B cell (primary cell): ENCODE measurements at regions not wholly inside any gene's neighbourhood (a gene's known extent, or its start where the extent isn't known, plus 50 kb on each side); places are given as distances from the start of the nearest gene placed in this dataset.

ENCODE experiments used
- ATAC-seq: fragments of 200-7000 bp; cut with Tn5 transposase; one replicate; pipeline ENCODE4 v1.10.0; 2021; ENCODE audit warnings: low read depth, mild to moderate bottlenecking, moderate number of reproducible peaks, moderate library complexity
- CTCF ChIA-PET: fragments of 350-600 bp; sonication (Branson Sonifier 250); formaldehyde crosslinking; loops from one replicate; lab custom pipeline; 2021; ENCODE audit warnings: antibody characterized with exemption, inconsistent platforms; lab: Charles Lee
- POLR2A ChIA-PET: fragments of 350-600 bp; sonication (Branson Sonifier 250); formaldehyde crosslinking; loops from one replicate; lab custom pipeline; 2021; ENCODE audit warnings: antibody characterized with exemption; lab: Charles Lee
- DNase-seq: peaks from one replicate; pipeline ENCODE4 v3.0.0; 2013
- H2AFZ ChIP-seq: 2 replicates; pipeline ENCODE4 v1.6.1; 2012; ENCODE audit warnings: mild to moderate bottlenecking, low read depth, low read length; ENCODE audit not compliant: insufficient read depth, poor library complexity, severe bottlenecking
- H3K27ac ChIP-seq, 2 donors: 1 replicate in 1 of 2; 2 replicates in 1 of 2; pipeline ENCODE4 v1.5.1; 2012 to 2013; ENCODE audit warnings: low read length in 2 of 2, mild to moderate bottlenecking in 2 of 2, moderate library complexity in 1 of 2
- H3K27me3 ChIP-seq, 4 experiments: fragments of 200-600 bp in 1 of 4; sonication (generic) in 1 of 4; replicated peaks in 1 of 4; 1 replicate in 2 of 4; 2 replicates in 2 of 4; pipeline versions ENCODE4 v1.6.1 to v1.7.0; 2013 to 2016; ENCODE audit warnings: low read length in 3 of 4, mild to moderate bottlenecking in 2 of 4, mixed read lengths in 1 of 4, moderate library complexity in 1 of 4; ENCODE audit not compliant: insufficient read depth in 4 of 4, control insufficient read depth in 3 of 4; ENCODE audit errors: control extremely low read depth in 1 of 4
- H3K36me3 ChIP-seq, 2 experiments: replicated peaks in 1 of 2; 1 replicate in 1 of 2; 2 replicates in 1 of 2; pipeline versions ENCODE4 v1.6.1 to v1.7.1; 2013; ENCODE audit warnings: low read length in 1 of 2; ENCODE audit not compliant: insufficient read depth in 2 of 2, control insufficient read depth in 1 of 2; ENCODE audit errors: control extremely low read depth in 1 of 2, extremely low read depth in 1 of 2
- H3K4me1 ChIP-seq, 2 donors: fragments of 200-600 bp in 1 of 2; sonication (generic) in 1 of 2; 1 replicate in 1 of 2; 2 replicates in 1 of 2; pipeline versions ENCODE4 v1.5.1 to v1.6.1; 2013 to 2017; ENCODE audit warnings: low read length in 2 of 2; ENCODE audit not compliant: control insufficient read depth in 2 of 2, insufficient read depth in 2 of 2
- H3K4me2 ChIP-seq: replicated peaks from 2 replicates; pipeline ENCODE3; 2012; ENCODE audit warnings: mild to moderate bottlenecking, low read depth, low read length; ENCODE audit not compliant: poor library complexity, severe bottlenecking
- H3K4me3 ChIP-seq, 5 experiments: fragments of 200-600 bp in 1 of 5; sonication (generic) in 1 of 5; 1 replicate in 3 of 5; 2 replicates in 2 of 5; pipeline versions ENCODE4 v1.5.1 to v1.7.0; 2011 to 2016; ENCODE audit warnings: low read length in 4 of 5, mild to moderate bottlenecking in 4 of 5, low read depth in 2 of 5, control low read depth in 1 of 5, moderate library complexity in 1 of 5; ENCODE audit not compliant: insufficient read depth in 1 of 5; ENCODE audit errors: control extremely low read depth in 1 of 5, extremely low read depth in 1 of 5
- H3K79me2 ChIP-seq: fragments of 200-600 bp; sonication (generic); one replicate; pipeline ENCODE4 v1.6.0; 2016; ENCODE audit warnings: low read length; ENCODE audit not compliant: control insufficient read depth, insufficient read depth
- H3K9ac ChIP-seq: fragments of 200-600 bp; sonication (generic); 2 replicates; pipeline ENCODE4 v1.6.1; 2017; ENCODE audit warnings: mild to moderate bottlenecking, low read length, moderate library complexity
- H3K9me3 ChIP-seq, 3 donors: one replicate each; pipeline versions ENCODE4 v1.6.1 to v1.7.1; 2013; ENCODE audit warnings: low read length in 2 of 3; ENCODE audit not compliant: control insufficient read depth in 2 of 3, insufficient read depth in 1 of 3; ENCODE audit errors: control extremely low read depth in 1 of 3
- H4K20me1 ChIP-seq: 2 replicates; pipeline ENCODE4 v1.6.0; 2012; ENCODE audit warnings: mild to moderate bottlenecking, low read length; ENCODE audit not compliant: insufficient read depth, control insufficient read depth, poor library complexity, severe bottlenecking
- H3K27ac Mint-ChIP-seq: one replicate; pipeline ENCODE4 v1.8.0; 2021; ENCODE audit warnings: mixed read lengths
- H3K27me3 Mint-ChIP-seq: one replicate; pipeline ENCODE4 v1.8.0; 2021; ENCODE audit warnings: mixed read lengths
- H3K4me1 Mint-ChIP-seq: one replicate; pipeline ENCODE4 v1.8.0; 2021; ENCODE audit warnings: mixed read lengths
- H3K4me3 Mint-ChIP-seq: one replicate; pipeline ENCODE4 v1.8.0; 2021; ENCODE audit warnings: mixed read lengths
- H3K9me3 Mint-ChIP-seq: one replicate; pipeline ENCODE4 v1.8.0; 2022; ENCODE audit warnings: mixed read lengths; ENCODE audit not compliant: insufficient read depth
- EZH2 ChIP-seq: IDR thresholded peaks from 2 replicates; pipeline ENCODE4 v1.6.1; 2012; ENCODE audit warnings: borderline replicate concordance, low read depth, mild to moderate bottlenecking, moderate library complexity, low read length; ENCODE audit not compliant: insufficient read depth, poor library complexity, severe bottlenecking
- WGBS: methylation state at CpG from one replicate; pipeline ENCODE4 v1.1.5; 2013; ENCODE audit warnings: missing lambda C conversion rate; ENCODE audit not compliant: insufficient coverage; 5-methylcytosine and 5-hydroxymethylcytosine counted together
- intact Hi-C: fragments of 100-400 bp; cut with micrococcal nuclease; formaldehyde crosslinking; loops from one replicate; pipeline ENCODE4 v1.10.0; 2022
- TF ChIP-seq, protein P1 (sequence below): fragments of 200-600 bp; IDR thresholded peaks from one replicate; pipeline ENCODE4 v1.8.0; 2022; ENCODE audit warnings: antibody characterized with exemption, mild to moderate bottlenecking

DNA sequence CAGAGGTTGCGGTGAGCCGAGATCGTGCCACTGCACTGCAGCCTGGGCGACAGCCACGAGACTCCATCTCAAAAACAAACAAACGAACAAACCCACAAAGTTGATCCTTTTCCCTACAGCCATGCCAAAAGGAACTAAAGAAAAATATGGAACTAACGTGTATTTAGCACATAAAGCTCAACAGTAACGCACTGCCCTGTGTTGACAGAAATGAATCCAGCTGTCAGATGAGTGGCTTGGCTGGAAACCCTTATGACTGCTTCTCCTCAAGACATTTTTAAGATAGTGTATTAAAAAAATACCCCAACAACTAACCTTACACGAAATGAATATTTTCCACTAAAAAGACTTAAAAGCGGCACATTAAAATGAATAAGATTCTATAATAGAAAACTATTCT, 62.9 kb upstream of the TUBA3E start:
- Histone ChIP-seq H3K9me3 (no peaks in the 10 kb centered on the region), H3K36me3 (no peaks in the 10 kb centered on the region), H3K9ac (no peak overlapping the region), H3K79me2 (no peaks in the 10 kb centered on the region), H3K4me3 (no peak overlapping the region), H3K27ac (no peak overlapping the region), H3K4me1 (no peaks in the 10 kb centered on the region), H4K20me1 (no peaks in the 10 kb centered on the region), H2AFZ (no peak overlapping the region), H3K27me3 (peaks cover 0 to 9% (median 1%) of the 10 kb centered on the region in 4 experiments), H3K4me2 (no peak overlapping the region)
- no peak for TF ChIP-seq EZH2
- TF ChIP-seq, protein P1, sequence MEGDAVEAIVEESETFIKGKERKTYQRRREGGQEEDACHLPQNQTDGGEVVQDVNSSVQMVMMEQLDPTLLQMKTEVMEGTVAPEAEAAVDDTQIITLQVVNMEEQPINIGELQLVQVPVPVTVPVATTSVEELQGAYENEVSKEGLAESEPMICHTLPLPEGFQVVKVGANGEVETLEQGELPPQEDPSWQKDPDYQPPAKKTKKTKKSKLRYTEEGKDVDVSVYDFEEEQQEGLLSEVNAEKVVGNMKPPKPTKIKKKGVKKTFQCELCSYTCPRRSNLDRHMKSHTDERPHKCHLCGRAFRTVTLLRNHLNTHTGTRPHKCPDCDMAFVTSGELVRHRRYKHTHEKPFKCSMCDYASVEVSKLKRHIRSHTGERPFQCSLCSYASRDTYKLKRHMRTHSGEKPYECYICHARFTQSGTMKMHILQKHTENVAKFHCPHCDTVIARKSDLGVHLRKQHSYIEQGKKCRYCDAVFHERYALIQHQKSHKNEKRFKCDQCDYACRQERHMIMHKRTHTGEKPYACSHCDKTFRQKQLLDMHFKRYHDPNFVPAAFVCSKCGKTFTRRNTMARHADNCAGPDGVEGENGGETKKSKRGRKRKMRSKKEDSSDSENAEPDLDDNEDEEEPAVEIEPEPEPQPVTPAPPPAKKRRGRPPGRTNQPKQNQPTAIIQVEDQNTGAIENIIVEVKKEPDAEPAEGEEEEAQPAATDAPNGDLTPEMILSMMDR = no peak
- ATAC-seq (no peak), DNase-seq (no peak)
- ChIA-PET POLR2A (no interaction called here), CTCF (no interaction called here)
- H3K4me3 Mint-ChIP-seq = no peak overlapping the region
- WGBS = 85% methylated on average over 6 of the region's 10 CpGs
- H3K4me1 Mint-ChIP-seq = no peaks in the 10 kb centered on the region
- H3K27me3 Mint-ChIP-seq = peaks cover 30% of the 10 kb centered on the region
- intact Hi-C loops = no loop called here
- no peak overlapping the region for H3K27ac Mint-ChIP-seq
- no peaks in the 10 kb centered on the region for H3K9me3 Mint-ChIP-seq

GRCh38 chr2:130259594-130259993, 61.4 kb upstream of the TUBA3E start:
- no peak overlapping the region for H3K27ac ChIP-seq
- POLR2A ChIA-PET = no interaction called here
- TF ChIP-seq, protein P1 = no peak
- TF ChIP-seq EZH2 = no peak
- CTCF ChIA-PET = no interaction called here
- H3K4me2 ChIP-seq = no peak overlapping the region
- H3K36me3 ChIP-seq = no peaks in the 10 kb centered on the region
- Mint-ChIP-seq H3K27ac (no peak overlapping the region), H3K9me3 (no peaks in the 10 kb centered on the region), H3K4me3 (no peak overlapping the region), H3K4me1 (no peaks in the 10 kb centered on the region), H3K27me3 (peaks cover 38% of the 10 kb centered on the region)
- H3K27me3 ChIP-seq = peaks cover 0 to 9% (median 1%) of the 10 kb centered on the region in 4 experiments
- no peak for DNase-seq
- H3K4me3 ChIP-seq = no peak overlapping the region
- H4K20me1 ChIP-seq = no peaks in the 10 kb centered on the region
- H3K79me2 ChIP-seq = no peaks in the 10 kb centered on the region
- H3K9me3 ChIP-seq = no peaks in the 10 kb centered on the region
- 64% methylated on average over 3 of the region's 4 CpGs for WGBS
- H2AFZ ChIP-seq = no peak overlapping the region
- intact Hi-C loops = no loop called here
- no peaks in the 10 kb centered on the region for H3K4me1 ChIP-seq
- no peak for ATAC-seq
- no peak overlapping the region for H3K9ac ChIP-seq
